Activated T-cell treated with anti-CD3 and anti-CD28 coated beads, Interleukin-2, amount 50 U/mL, for 24 hours (primary cell): ENCODE measurements at regions not wholly inside any gene's neighbourhood (a gene's known extent, or its start where the extent isn't known, plus 50 kb on each side); places are given as distances from the start of the nearest gene placed in this dataset.

Experiments used
- DNase-seq: peaks from one replicate; pipeline ENCODE4 v3.0.0-alpha.2; 2020
- H3K27ac Mint-ChIP-seq: 2 replicates; pipeline ENCODE4 v1.8.0; 2020; ENCODE audit warnings: mild to moderate bottlenecking, mixed read lengths
- H3K27me3 Mint-ChIP-seq: 2 replicates; pipeline ENCODE4 v1.8.0; 2020; ENCODE audit warnings: mixed read lengths
- H3K36me3 Mint-ChIP-seq: 2 replicates; pipeline ENCODE4 v1.8.0; 2020; ENCODE audit warnings: low read depth, mixed read lengths
- H3K4me1 Mint-ChIP-seq: 2 replicates; pipeline ENCODE4 v1.8.0; 2020; ENCODE audit warnings: low read depth, mixed read lengths
- H3K4me3 Mint-ChIP-seq: 2 replicates; pipeline ENCODE4 v1.8.0; 2020; ENCODE audit warnings: mild to moderate bottlenecking, moderate library complexity, mixed read lengths
- H3K9me3 Mint-ChIP-seq: 2 replicates; pipeline ENCODE4 v1.8.0; 2020; ENCODE audit warnings: mixed read lengths

DNA sequence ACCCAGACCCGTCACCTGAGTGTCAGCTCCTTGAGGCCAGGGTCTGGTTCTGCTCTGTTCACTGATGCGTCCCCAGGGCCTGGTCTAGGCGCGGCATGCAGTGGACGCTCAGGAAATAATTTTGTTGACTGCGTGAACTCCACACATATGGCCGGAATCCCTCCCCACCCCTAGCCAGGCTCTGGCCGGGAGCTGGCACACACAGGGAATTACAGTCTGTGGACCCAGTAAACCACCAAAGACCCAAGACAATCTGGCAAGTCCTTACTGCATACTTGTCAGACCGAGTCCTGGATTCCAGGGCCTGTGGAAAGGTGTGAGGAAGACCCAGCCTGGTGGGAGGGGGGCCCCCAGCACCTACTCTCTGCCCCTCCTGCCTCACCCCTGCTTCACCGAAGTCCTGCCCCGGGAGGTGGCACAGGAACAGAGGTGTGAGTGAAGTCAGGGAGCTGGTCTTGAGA, 113.0 kb upstream of the IER5L start:
- no peaks in the 10 kb centered on the region for H3K9me3 Mint-ChIP-seq
- no peaks in the 10 kb centered on the region for H3K27me3 Mint-ChIP-seq
- H3K36me3 Mint-ChIP-seq, result no peaks in the 10 kb centered on the region
- H3K4me3 Mint-ChIP-seq, result no peak overlapping the region
- peak; percentile 21 for DNase-seq
- no peak overlapping the region for H3K27ac Mint-ChIP-seq
- no peaks in the 10 kb centered on the region for H3K4me1 Mint-ChIP-seq

GRCh38 chr9:129290606-129291005, 112.5 kb upstream of the IER5L start:
- Mint-ChIP-seq H3K4me1 (no peaks in the 10 kb centered on the region), H3K4me3 (no peak overlapping the region), H3K27ac (no peak overlapping the region), H3K9me3 (no peaks in the 10 kb centered on the region), H3K27me3 (no peaks in the 10 kb centered on the region), H3K36me3 (no peaks in the 10 kb centered on the region)
- peak; percentile 17 for DNase-seq

DNA sequence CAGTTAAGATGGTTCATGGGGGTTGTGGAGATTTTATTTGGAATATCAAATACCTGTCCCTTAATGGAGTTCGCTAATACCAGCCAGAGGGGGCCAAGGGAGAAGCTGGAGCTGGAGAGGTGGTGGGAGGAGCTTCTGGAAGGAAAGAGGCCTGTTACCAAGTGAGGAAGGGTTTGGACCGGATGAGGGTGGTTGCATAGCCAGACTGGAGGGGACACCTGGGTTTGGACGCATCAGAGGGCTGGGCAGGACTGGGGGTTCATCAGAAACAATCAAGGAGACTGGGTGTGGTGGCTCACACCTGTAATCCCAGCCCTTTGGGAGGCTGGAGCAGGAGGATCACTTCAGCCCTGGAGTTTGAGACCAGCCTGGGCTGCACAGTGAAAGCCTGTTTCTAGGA, 111.8 kb upstream of the IER5L start:
- H3K27ac Mint-ChIP-seq, result no peak overlapping the region
- no peaks in the 10 kb centered on the region for H3K36me3 Mint-ChIP-seq
- no peaks in the 10 kb centered on the region for H3K9me3 Mint-ChIP-seq
- H3K27me3 Mint-ChIP-seq, result no peaks in the 10 kb centered on the region
- DNase-seq, result peak; percentile 7
- H3K4me1 Mint-ChIP-seq, result no peaks in the 10 kb centered on the region
- no peak overlapping the region for H3K4me3 Mint-ChIP-seq

DNA sequence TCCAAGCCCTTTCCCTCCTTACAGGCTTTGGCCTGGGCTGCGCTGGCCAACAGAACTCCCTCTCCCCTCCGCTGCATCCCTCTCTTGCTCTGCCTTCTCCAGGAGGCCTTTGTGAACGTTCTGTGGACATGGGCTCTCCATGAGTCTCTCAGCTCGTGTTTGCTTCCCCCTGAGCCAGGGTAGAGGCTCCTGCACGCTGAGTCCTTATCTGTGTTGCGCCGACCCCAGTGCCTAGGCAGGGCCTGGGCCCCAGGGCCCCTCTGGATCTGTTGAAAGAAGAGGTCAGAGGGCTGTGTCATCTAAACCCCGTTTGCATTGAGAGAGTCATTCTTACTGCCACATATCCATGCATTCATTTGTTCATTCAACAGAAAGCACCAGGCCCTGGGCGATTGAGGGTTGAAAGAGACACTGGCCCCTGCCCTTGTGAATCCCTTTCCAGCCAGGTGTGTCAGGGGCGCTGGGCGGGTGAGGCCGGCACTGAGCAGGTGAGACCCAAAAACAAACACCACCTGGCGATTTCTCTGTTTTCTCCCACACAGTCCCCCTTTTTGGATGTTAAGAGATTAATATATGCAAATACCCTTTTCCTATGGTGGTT, 111.2 kb upstream of the IER5L start:
- H3K36me3 Mint-ChIP-seq, result no peaks in the 10 kb centered on the region
- no peak overlapping the region for H3K4me3 Mint-ChIP-seq
- peak; percentile 28 for DNase-seq
- H3K27me3 Mint-ChIP-seq, result no peaks in the 10 kb centered on the region
- H3K27ac Mint-ChIP-seq, result peak overlapping the region; percentile 18
- H3K4me1 Mint-ChIP-seq, result no peaks in the 10 kb centered on the region
- H3K9me3 Mint-ChIP-seq, result no peaks in the 10 kb centered on the region

- Mint-ChIP-seq H3K9me3 (no peaks in the 10 kb centered on the region), H3K4me1 (no peaks in the 10 kb centered on the region), H3K36me3 (no peaks in the 10 kb centered on the region), H3K4me3 (no peak overlapping the region), H3K27ac (no peak overlapping the region), H3K27me3 (no peaks in the 10 kb centered on the region)
- peak; percentile 16 for DNase-seq
Measured at GRCh38 chr9:129287619-129288305, 109.7 kb upstream of the IER5L start.

- Mint-ChIP-seq H3K4me3 (no peak overlapping the region), H3K4me1 (no peaks in the 10 kb centered on the region), H3K27me3 (no peaks in the 10 kb centered on the region), H3K9me3 (no peaks in the 10 kb centered on the region), H3K27ac (no peak overlapping the region), H3K36me3 (no peaks in the 10 kb centered on the region)
- peak; percentile 22 for DNase-seq
Measured at GRCh38 chr9:129285979-129286772, 108.1 kb upstream of the IER5L start.

DNA sequence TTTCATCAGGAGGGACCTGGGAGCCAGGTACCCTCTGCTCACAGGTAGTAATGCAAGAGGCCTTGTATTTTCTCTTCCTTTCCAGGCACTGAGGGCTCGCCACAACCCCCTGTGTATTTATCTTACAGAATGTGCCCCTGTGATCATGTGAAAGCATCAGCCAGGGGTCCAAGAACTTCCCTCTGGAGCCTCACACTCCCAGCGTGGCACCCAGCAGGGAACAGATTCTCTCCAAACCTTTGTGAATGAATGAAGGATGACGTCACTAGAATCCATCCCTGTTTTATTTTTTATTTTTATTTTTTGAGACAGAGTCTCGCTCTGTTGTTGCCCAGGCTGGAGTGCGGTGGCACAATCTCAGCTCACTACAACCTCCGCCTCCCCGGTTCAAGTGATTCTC, 107.3 kb upstream of the IER5L start:
- Mint-ChIP-seq H3K36me3 (no peaks in the 10 kb centered on the region), H3K27me3 (no peaks in the 10 kb centered on the region), H3K4me1 (no peaks in the 10 kb centered on the region), H3K9me3 (no peaks in the 10 kb centered on the region), H3K4me3 (no peak overlapping the region), H3K27ac (no peak overlapping the region)
- peak; percentile 13 for DNase-seq

- Mint-ChIP-seq H3K27ac (no peak overlapping the region), H3K9me3 (no peaks in the 10 kb centered on the region), H3K4me3 (no peak overlapping the region), H3K27me3 (no peaks in the 10 kb centered on the region), H3K36me3 (no peaks in the 10 kb centered on the region), H3K4me1 (no peaks in the 10 kb centered on the region)
- DNase-seq, result peak; percentile 25
Measured at GRCh38 chr9:129284607-129285291, 106.7 kb upstream of the IER5L start.

GRCh38 chr9:129283705-129284606, 105.9 kb upstream of the IER5L start:
- Mint-ChIP-seq H3K27me3 (no peaks in the 10 kb centered on the region), H3K9me3 (no peaks in the 10 kb centered on the region), H3K4me3 (no peak overlapping the region), H3K4me1 (no peaks in the 10 kb centered on the region), H3K27ac (no peak overlapping the region), H3K36me3 (no peaks in the 10 kb centered on the region)
- peak; percentile 18 for DNase-seq

DNA sequence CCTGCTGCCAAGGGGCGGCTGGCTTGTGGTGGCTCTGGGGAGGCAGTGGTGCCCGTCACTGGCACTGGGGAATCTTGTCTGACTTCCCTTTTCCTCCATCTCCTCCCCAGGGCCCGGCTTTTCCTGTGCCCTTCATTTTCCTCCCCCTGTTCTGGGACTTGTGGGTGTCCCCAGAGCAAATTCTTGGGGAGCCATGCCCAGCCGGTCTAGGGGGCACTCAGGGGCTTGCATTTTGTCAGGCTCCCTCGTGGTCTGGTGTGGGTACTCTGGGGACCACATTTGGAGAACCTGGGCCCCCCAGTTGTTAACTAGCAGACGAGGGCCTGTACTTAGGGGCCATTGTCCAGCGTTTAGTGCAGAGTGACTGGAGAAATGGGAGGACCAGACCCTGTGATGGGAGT, 105.2 kb upstream of the IER5L start:
- no peaks in the 10 kb centered on the region for H3K9me3 Mint-ChIP-seq
- no peaks in the 10 kb centered on the region for H3K36me3 Mint-ChIP-seq
- H3K27me3 Mint-ChIP-seq, result no peaks in the 10 kb centered on the region
- no peak overlapping the region for H3K4me3 Mint-ChIP-seq
- peak; percentile 12 for DNase-seq
- no peak overlapping the region for H3K27ac Mint-ChIP-seq
- no peaks in the 10 kb centered on the region for H3K4me1 Mint-ChIP-seq

- Mint-ChIP-seq H3K36me3 (no peaks in the 10 kb centered on the region), H3K27me3 (no peaks in the 10 kb centered on the region), H3K27ac (no peak overlapping the region), H3K9me3 (no peaks in the 10 kb centered on the region), H3K4me3 (no peak overlapping the region), H3K4me1 (no peaks in the 10 kb centered on the region)
- no peak for DNase-seq
Measured at GRCh38 chr9:129282731-129283211, 104.7 kb upstream of the IER5L start.

DNA sequence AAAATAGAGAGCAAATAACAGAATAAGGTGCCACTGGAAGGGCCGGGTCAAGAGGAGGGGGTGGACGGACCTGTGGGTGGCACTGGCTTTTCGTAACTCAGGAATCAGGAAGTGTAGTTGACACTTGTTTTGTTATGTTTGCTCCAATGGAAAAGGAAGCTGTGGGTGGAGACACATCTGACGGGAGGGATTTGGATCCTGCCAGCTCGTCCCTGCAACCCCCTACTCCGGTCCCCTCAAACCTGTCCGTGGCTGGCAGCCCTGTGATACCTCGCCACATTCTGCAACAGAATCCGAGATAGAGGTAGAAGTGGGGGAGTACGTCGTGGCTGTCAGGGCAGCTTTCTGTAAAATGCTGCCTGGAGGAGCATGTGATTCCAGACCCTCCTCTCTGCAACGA, 104.2 kb upstream of the IER5L start:
- peak; percentile 18 for DNase-seq
- Mint-ChIP-seq H3K36me3 (no peaks in the 10 kb centered on the region), H3K27me3 (no peaks in the 10 kb centered on the region), H3K27ac (no peak overlapping the region), H3K9me3 (no peaks in the 10 kb centered on the region), H3K4me1 (no peaks in the 10 kb centered on the region), H3K4me3 (no peak overlapping the region)

- no peaks in the 10 kb centered on the region for H3K9me3 Mint-ChIP-seq
- no peak overlapping the region for H3K4me3 Mint-ChIP-seq
- no peaks in the 10 kb centered on the region for H3K4me1 Mint-ChIP-seq
- no peak overlapping the region for H3K27ac Mint-ChIP-seq
- no peaks in the 10 kb centered on the region for H3K36me3 Mint-ChIP-seq
- no peaks in the 10 kb centered on the region for H3K27me3 Mint-ChIP-seq
- DNase-seq, result peak; percentile 3
Measured at GRCh38 chr9:129281506-129282145, 103.6 kb upstream of the IER5L start.
